ENCODE measurements at regions not wholly inside any gene's neighbourhood (a gene's known extent, or its start where the extent isn't known, plus 50 kb on each side); places are given as distances from the start of the nearest gene placed in this dataset.
"Not testable (repeated sequence)": the region's sequence is repeated elsewhere in the genome, so short reads cannot be mapped to it uniquely, and the experiment has no call there.

DNA sequence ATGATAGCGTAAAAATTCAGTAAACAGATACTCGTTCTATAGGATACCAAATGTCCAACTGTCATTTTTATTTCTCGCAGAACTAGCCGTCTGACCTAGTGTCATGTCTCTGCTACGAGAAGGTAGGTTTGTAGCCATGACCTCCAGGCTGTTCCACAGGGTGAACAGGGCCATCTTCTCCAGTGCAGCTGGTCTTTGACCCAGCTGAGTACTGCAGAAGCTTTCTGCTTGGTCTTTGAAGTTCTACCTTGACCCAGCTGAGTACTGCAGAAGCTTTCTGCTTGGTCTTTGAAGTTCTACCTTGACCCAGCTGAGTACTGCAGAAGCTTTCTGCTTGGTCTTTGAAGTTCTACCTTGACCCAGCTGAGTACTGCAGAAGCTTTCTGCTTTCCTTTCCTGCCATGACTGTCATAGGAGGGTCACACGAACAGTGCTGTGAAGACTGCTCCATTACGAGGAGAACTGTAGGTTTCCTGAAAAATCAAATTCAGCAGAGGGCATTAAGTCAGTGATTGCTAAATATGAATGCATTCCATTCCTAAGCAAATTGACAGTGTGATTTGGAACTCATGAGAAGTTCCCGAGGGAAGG is 532.8 kb upstream of the NRP1 start:
- TF ChIP-seq, protein P1, sequence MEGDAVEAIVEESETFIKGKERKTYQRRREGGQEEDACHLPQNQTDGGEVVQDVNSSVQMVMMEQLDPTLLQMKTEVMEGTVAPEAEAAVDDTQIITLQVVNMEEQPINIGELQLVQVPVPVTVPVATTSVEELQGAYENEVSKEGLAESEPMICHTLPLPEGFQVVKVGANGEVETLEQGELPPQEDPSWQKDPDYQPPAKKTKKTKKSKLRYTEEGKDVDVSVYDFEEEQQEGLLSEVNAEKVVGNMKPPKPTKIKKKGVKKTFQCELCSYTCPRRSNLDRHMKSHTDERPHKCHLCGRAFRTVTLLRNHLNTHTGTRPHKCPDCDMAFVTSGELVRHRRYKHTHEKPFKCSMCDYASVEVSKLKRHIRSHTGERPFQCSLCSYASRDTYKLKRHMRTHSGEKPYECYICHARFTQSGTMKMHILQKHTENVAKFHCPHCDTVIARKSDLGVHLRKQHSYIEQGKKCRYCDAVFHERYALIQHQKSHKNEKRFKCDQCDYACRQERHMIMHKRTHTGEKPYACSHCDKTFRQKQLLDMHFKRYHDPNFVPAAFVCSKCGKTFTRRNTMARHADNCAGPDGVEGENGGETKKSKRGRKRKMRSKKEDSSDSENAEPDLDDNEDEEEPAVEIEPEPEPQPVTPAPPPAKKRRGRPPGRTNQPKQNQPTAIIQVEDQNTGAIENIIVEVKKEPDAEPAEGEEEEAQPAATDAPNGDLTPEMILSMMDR (IDR thresholded peaks at IDR 0.05): not testable (repeated sequence)
- not testable (repeated sequence) for TF ChIP-seq POLR2A (IDR thresholded peaks at IDR 0.05)

Measured in adrenal gland (tissue), 5 donors.